LNCAP (cell line): ENCODE measurements at regions not wholly inside any gene's neighbourhood (a gene's known extent, or its start where the extent isn't known, plus 50 kb on each side); places are given as distances from the start of the nearest gene placed in this dataset.

Source experiments
- CTCF ChIP-seq: fragments of 450-650 bp; IDR thresholded peaks from 2 replicates; pipeline ENCODE4 v1.5.1; 2017; ENCODE audit warnings: mild to moderate bottlenecking

GRCh38 chr10:8158193-8159071, 103.9 kb downstream of the GATA3 start:
- no peak for TF ChIP-seq CTCF

GRCh38 chr10:8159341-8160165, 105.1 kb downstream of the GATA3 start:
- TF ChIP-seq CTCF = no peak

GRCh38 chr10:8163824-8164223, 109.3 kb downstream of the GATA3 start:
- no peak for TF ChIP-seq CTCF

GRCh38 chr10:8168836-8169235, 114.3 kb downstream of the GATA3 start:
- no peak for TF ChIP-seq CTCF

- no peak for TF ChIP-seq CTCF
Measured at GRCh38 chr10:8171008-8171407, 116.5 kb downstream of the GATA3 start.

GRCh38 chr10:8172604-8173003, 118.1 kb downstream of the GATA3 start:
- TF ChIP-seq CTCF = no peak

GRCh38 chr10:8173243-8173865, 118.9 kb downstream of the GATA3 start:
- TF ChIP-seq CTCF = no peak
